PC-3 (cell line): ENCODE measurements at regions not wholly inside any gene's neighbourhood (a gene's known extent, or its start where the extent isn't known, plus 50 kb on each side); places are given as distances from the start of the nearest gene placed in this dataset.

Experiments used
- ATAC-seq: fragments of 200-7000 bp; cut with Tn5 transposase; 2 replicates; pipeline ENCODE4 v1.9.1; 2020; ENCODE audit warnings: mild to moderate bottlenecking, moderate library complexity
- BruUV-seq: library from RNA; stranded (reverse); fragments of 400-500 nt; replicated peaks from 2 replicates; lab custom pipeline; 2021; lab: Mats Ljungman, UMichigan
- CTCF ChIA-PET: fragments of 300-600 bp; sonication (Branson Sonifier 250); formaldehyde crosslinking; loops from one replicate; lab custom pipeline; 2022; ENCODE audit warnings: antibody characterized with exemption; lab: Charles Lee
- POLR2A ChIA-PET: fragments of 300-600 bp; sonication (Branson Sonifier 250); formaldehyde crosslinking; loops from one replicate; lab custom pipeline; 2022; ENCODE audit warnings: antibody characterized with exemption; ENCODE audit not compliant: unreplicated experiment; lab: Charles Lee
- DNase-seq: peaks from one replicate; pipeline ENCODE4 v3.0.0-alpha.2; 2015
- H2AFZ ChIP-seq: fragments of 300-600 bp; sonication (generic); 2 replicates; pipeline ENCODE4 v1.6.0; 2016; ENCODE audit warnings: antibody characterized with exemption, low read length
- H3F3A ChIP-seq: fragments of 300-600 bp; sonication (generic); one replicate; pipeline ENCODE4 v1.6.0; 2017; ENCODE audit warnings: antibody characterized with exemption, low read length, control low read depth, mild to moderate bottlenecking; ENCODE audit not compliant: unreplicated experiment
- H3K27ac ChIP-seq: fragments of 300-600 bp; sonication (generic); 2 replicates; pipeline ENCODE4 v1.5.1; 2016; ENCODE audit warnings: mild to moderate bottlenecking, low read length
- H3K27me3 ChIP-seq: fragments of 300-600 bp; sonication (generic); 2 replicates; pipeline ENCODE4 v1.6.1; 2016; ENCODE audit warnings: low read length, mixed read lengths
- H3K36me3 ChIP-seq: fragments of 300-600 bp; sonication (generic); 2 replicates; pipeline ENCODE4 v1.6.1; 2016; ENCODE audit warnings: low read depth, mixed run types, low read length, mixed read lengths
- H3K4me1 ChIP-seq: fragments of 300-600 bp; sonication (generic); 2 replicates; pipeline ENCODE4 v1.5.1; 2016; ENCODE audit warnings: low read length; ENCODE audit not compliant: insufficient read depth
- H3K4me2 ChIP-seq: fragments of 300-600 bp; sonication (generic); 2 replicates; pipeline ENCODE4 v1.6.0; 2016; ENCODE audit warnings: low read length
- H3K4me3 ChIP-seq: fragments of 300-600 bp; sonication (generic); 2 replicates; pipeline ENCODE4 v1.5.1; 2016; ENCODE audit warnings: mild to moderate bottlenecking, low read length, mixed read lengths
- H3K79me2 ChIP-seq: fragments of 300-600 bp; sonication (generic); 2 replicates; pipeline ENCODE4 v1.6.1; 2017; ENCODE audit warnings: low read length, mixed read lengths
- H3K9ac ChIP-seq: fragments of 300-600 bp; sonication (generic); 2 replicates; pipeline ENCODE4 v1.6.0; 2016; ENCODE audit warnings: mild to moderate bottlenecking, low read length
- H3K9me2 ChIP-seq: fragments of 300-600 bp; sonication (generic); replicated peaks from 2 replicates; pipeline ENCODE4 v1.6.1; 2016; ENCODE audit warnings: mixed run types, low read length, mixed read lengths
- H3K9me3 ChIP-seq: fragments of 300-600 bp; sonication (generic); 2 replicates; pipeline ENCODE4 v1.6.1; 2016; ENCODE audit warnings: low read length, mixed read lengths
- H4K20me1 ChIP-seq: fragments of 300-600 bp; sonication (generic); 2 replicates; pipeline ENCODE4 v1.6.1; 2016; ENCODE audit warnings: low read length, mixed read lengths
- CTCF ChIP-seq: fragments of 300-600 bp; sonication (generic); conservative IDR thresholded peaks from 2 replicates; pipeline ENCODE4 v1.5.1; 2017; ENCODE audit warnings: antibody characterized with exemption, low read depth, mild to moderate bottlenecking, low read length
- EZH2 ChIP-seq: fragments of 300-600 bp; sonication (generic); IDR thresholded peaks from one replicate; pipeline ENCODE4 v1.6.1; 2017; ENCODE audit warnings: antibody characterized with exemption, mild to moderate bottlenecking, low read length; ENCODE audit not compliant: unreplicated experiment
- EZH2phosphoT487 ChIP-seq: fragments of 300-600 bp; sonication (generic); IDR thresholded peaks from 2 replicates; pipeline ENCODE4 v1.6.1; 2018; ENCODE audit warnings: mild to moderate bottlenecking, antibody characterized with exemption, low read length, borderline replicate concordance
- intact Hi-C: fragments of 100-400 bp; cut with micrococcal nuclease; formaldehyde crosslinking; loops from 2 replicates; pipeline ENCODE4 v1.9.0; 2023

- no peaks in the 10 kb centered on the region for H4K20me1 ChIP-seq
- BruUV-seq, result no TSS peak
- DNase-seq, result no peak
- TF ChIP-seq EZH2, result no peak
- no peak for TF ChIP-seq CTCF
- TF ChIP-seq EZH2phosphoT487, result no peak
- H2AFZ ChIP-seq, result no peak overlapping the region
- H3K9me3 ChIP-seq, result no peaks in the 10 kb centered on the region
- H3K4me1 ChIP-seq, result no peaks in the 10 kb centered on the region
- no peaks in the 10 kb centered on the region for H3F3A ChIP-seq
- H3K79me2 ChIP-seq, result no peaks in the 10 kb centered on the region
- no peaks in the 10 kb centered on the region for H3K9me2 ChIP-seq
- no peaks in the 10 kb centered on the region for H3K27me3 ChIP-seq
- H3K36me3 ChIP-seq, result no peaks in the 10 kb centered on the region
- no peak for ATAC-seq
- H3K27ac ChIP-seq, result no peak overlapping the region
- no peak overlapping the region for H3K9ac ChIP-seq
- ChIA-PET CTCF (interaction anchor here (0.6 kb wide), 1 partner anchor 89 kb away, joined by 4 read pairs; no protein-coding TSS in a partner anchor), POLR2A (no interaction called here)
- intact Hi-C loops, result no loop called here
- H3K4me3 ChIP-seq, result no peak overlapping the region
- no peak overlapping the region for H3K4me2 ChIP-seq
These were observed 88.3 kb upstream of the MED13L start for GRCh38 chr12:116365606-116366455.

GRCh38 chr12:116366456-116366776 is 88.9 kb upstream of the MED13L start:
- Histone ChIP-seq H3K79me2 (no peaks in the 10 kb centered on the region), H2AFZ (no peak overlapping the region), H4K20me1 (no peaks in the 10 kb centered on the region), H3K9me3 (no peaks in the 10 kb centered on the region), H3K27me3 (no peaks in the 10 kb centered on the region), H3K9ac (no peak overlapping the region), H3K4me2 (no peak overlapping the region), H3K4me1 (no peaks in the 10 kb centered on the region), H3K9me2 (no peaks in the 10 kb centered on the region), H3K36me3 (no peaks in the 10 kb centered on the region), H3K27ac (no peak overlapping the region), H3F3A (no peaks in the 10 kb centered on the region), H3K4me3 (no peak overlapping the region)
- ChIA-PET POLR2A (no interaction called here), CTCF (no interaction called here)
- intact Hi-C loops, result no loop called here
- ATAC-seq (no peak), DNase-seq (no peak)
- BruUV-seq, result no TSS peak
- TF ChIP-seq EZH2 (no peak), CTCF (no peak), EZH2phosphoT487 (no peak)

- intact Hi-C loops, result no loop called here
- BruUV-seq, result no TSS peak
- Histone ChIP-seq H3K4me1 (no peaks in the 10 kb centered on the region), H3K9me2 (no peaks in the 10 kb centered on the region), H3K4me3 (no peak overlapping the region), H3K79me2 (no peaks in the 10 kb centered on the region), H4K20me1 (no peaks in the 10 kb centered on the region), H3F3A (no peaks in the 10 kb centered on the region), H2AFZ (no peak overlapping the region), H3K9me3 (no peaks in the 10 kb centered on the region), H3K9ac (no peak overlapping the region), H3K27ac (no peak overlapping the region), H3K36me3 (no peaks in the 10 kb centered on the region), H3K4me2 (no peak overlapping the region), H3K27me3 (no peaks in the 10 kb centered on the region)
- DNase-seq, result no peak
- TF ChIP-seq EZH2 (no peak), EZH2phosphoT487 (no peak), CTCF (no peak)
- ATAC-seq, result no peak
- POLR2A ChIA-PET, result no interaction called here
- CTCF ChIA-PET, result no interaction called here
These were observed 89.3 kb upstream of the MED13L start for GRCh38 chr12:116366824-116367223.
